Ishikawa (cell line): ENCODE measurements at regions not wholly inside any gene's neighbourhood (a gene's known extent, or its start where the extent isn't known, plus 50 kb on each side); places are given as distances from the start of the nearest gene placed in this dataset.

ENCODE experiments used
- CEBPB ChIP-seq: IDR thresholded peaks from 2 replicates; pipeline ENCODE4 v1.6.1; 2012
- CREB1 ChIP-seq: IDR thresholded peaks from 2 replicates; pipeline ENCODE4 v1.6.1; 2012; ENCODE audit warnings: low read depth
- EGR1 ChIP-seq: IDR thresholded peaks from 2 replicates; pipeline ENCODE4 v1.6.1; 2012
- EP300 ChIP-seq: IDR thresholded peaks from 2 replicates; pipeline ENCODE4 v1.6.1; 2012; ENCODE audit warnings: borderline replicate concordance
- FOXM1 ChIP-seq: IDR thresholded peaks from 2 replicates; pipeline ENCODE4 v1.6.1; 2012; ENCODE audit warnings: low read depth, borderline replicate concordance
- NFIC ChIP-seq: IDR thresholded peaks from 2 replicates; pipeline ENCODE4 v1.6.1; 2012
- RAD21 ChIP-seq: IDR thresholded peaks from 2 replicates; pipeline ENCODE4 v1.6.1; 2012; ENCODE audit warnings: low read depth
- TAF1 ChIP-seq: IDR thresholded peaks from 2 replicates; pipeline ENCODE4 v1.6.1; 2012; ENCODE audit warnings: low read depth, mild to moderate bottlenecking
- TCF12 ChIP-seq: IDR thresholded peaks from 2 replicates; pipeline ENCODE4 v1.6.1; 2012; ENCODE audit warnings: low read depth
- TEAD4 ChIP-seq: IDR thresholded peaks from 2 replicates; pipeline ENCODE4 v1.6.1; 2012
- YY1 ChIP-seq: IDR thresholded peaks from 2 replicates; pipeline ENCODE4 v1.6.1; 2012; ENCODE audit warnings: low read depth
- ZBTB7A ChIP-seq: IDR thresholded peaks from 2 replicates; pipeline ENCODE4 v1.6.1; 2012; ENCODE audit warnings: low read depth
- TF ChIP-seq, protein P1 (sequence below): IDR thresholded peaks from 2 replicates; pipeline ENCODE4 v1.6.1; 2012; ENCODE audit warnings: low read depth, mild to moderate bottlenecking
- TF ChIP-seq, protein P2 (sequence below): IDR thresholded peaks from 2 replicates; pipeline ENCODE4 v1.6.1; 2012
- TF ChIP-seq, protein P3 (sequence below): IDR thresholded peaks from 2 replicates; pipeline ENCODE4 v1.6.1; 2012

DNA sequence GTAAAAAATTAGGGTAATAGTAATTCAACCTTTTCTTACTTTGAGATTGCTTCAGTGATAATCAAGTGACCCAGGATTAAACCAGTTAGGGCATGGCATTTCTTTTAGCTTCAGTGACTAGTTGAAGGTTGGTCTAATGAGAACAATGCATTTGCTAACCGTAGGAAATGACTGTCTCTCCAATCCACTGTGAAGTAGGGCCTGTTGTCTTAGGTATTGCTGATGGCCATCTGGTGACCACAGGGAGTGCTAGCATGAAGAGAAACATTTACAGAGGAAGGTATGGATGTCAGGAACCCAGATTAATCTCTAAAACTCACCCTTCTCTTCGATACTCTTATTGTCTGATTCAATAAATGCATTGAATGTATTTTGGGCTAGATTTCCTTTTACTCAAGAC is 535.9 kb upstream of the SEMA6A start:
- no peak for TF ChIP-seq FOXM1
- TF ChIP-seq NFIC, result no peak
- TF ChIP-seq EGR1, result no peak
- TF ChIP-seq TCF12, result no peak
- TF ChIP-seq, protein P1, sequence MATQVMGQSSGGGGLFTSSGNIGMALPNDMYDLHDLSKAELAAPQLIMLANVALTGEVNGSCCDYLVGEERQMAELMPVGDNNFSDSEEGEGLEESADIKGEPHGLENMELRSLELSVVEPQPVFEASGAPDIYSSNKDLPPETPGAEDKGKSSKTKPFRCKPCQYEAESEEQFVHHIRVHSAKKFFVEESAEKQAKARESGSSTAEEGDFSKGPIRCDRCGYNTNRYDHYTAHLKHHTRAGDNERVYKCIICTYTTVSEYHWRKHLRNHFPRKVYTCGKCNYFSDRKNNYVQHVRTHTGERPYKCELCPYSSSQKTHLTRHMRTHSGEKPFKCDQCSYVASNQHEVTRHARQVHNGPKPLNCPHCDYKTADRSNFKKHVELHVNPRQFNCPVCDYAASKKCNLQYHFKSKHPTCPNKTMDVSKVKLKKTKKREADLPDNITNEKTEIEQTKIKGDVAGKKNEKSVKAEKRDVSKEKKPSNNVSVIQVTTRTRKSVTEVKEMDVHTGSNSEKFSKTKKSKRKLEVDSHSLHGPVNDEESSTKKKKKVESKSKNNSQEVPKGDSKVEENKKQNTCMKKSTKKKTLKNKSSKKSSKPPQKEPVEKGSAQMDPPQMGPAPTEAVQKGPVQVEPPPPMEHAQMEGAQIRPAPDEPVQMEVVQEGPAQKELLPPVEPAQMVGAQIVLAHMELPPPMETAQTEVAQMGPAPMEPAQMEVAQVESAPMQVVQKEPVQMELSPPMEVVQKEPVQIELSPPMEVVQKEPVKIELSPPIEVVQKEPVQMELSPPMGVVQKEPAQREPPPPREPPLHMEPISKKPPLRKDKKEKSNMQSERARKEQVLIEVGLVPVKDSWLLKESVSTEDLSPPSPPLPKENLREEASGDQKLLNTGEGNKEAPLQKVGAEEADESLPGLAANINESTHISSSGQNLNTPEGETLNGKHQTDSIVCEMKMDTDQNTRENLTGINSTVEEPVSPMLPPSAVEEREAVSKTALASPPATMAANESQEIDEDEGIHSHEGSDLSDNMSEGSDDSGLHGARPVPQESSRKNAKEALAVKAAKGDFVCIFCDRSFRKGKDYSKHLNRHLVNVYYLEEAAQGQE, result no peak
- no peak for TF ChIP-seq EP300
- TF ChIP-seq, protein P2, sequence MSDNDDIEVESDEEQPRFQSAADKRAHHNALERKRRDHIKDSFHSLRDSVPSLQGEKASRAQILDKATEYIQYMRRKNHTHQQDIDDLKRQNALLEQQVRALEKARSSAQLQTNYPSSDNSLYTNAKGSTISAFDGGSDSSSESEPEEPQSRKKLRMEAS, result no peak
- TF ChIP-seq CREB1, result no peak
- no peak for TF ChIP-seq TAF1
- TF ChIP-seq, protein P3, sequence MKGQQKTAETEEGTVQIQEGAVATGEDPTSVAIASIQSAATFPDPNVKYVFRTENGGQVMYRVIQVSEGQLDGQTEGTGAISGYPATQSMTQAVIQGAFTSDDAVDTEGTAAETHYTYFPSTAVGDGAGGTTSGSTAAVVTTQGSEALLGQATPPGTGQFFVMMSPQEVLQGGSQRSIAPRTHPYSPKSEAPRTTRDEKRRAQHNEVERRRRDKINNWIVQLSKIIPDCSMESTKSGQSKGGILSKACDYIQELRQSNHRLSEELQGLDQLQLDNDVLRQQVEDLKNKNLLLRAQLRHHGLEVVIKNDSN, result no peak
- no peak for TF ChIP-seq YY1
- no peak for TF ChIP-seq RAD21
- no peak for TF ChIP-seq TEAD4
- TF ChIP-seq ZBTB7A, result no peak
- TF ChIP-seq CEBPB, result no peak

DNA sequence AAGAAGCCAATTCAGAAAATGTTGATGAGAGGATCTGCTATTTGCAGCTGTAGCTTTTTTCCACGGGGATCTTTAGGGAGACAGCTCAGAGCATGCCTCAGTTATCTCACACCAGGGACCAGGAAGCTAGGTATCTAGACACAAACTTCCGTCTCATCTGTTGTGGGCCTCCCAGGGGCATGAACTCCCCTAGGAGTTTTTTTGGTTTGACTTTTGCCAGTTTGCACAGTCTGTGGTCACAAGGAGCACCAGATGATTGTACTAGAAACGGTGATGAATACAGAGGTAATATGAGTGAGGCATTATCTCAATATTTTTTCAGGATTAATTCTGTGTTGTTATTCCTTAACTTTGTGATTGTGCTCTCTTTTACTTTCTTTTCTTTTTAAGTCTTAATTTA is 533.2 kb upstream of the SEMA6A start:
- TF ChIP-seq NFIC (no peak), EP300 (no peak), EGR1 (no peak), ZBTB7A (no peak), YY1 (no peak), TAF1 (no peak), FOXM1 (no peak), CREB1 (no peak), RAD21 (no peak), TCF12 (no peak), CEBPB (no peak), TEAD4 (no peak)
- TF ChIP-seq, protein P2, result no peak
- TF ChIP-seq, protein P1, result no peak
- TF ChIP-seq, protein P3, result no peak

DNA sequence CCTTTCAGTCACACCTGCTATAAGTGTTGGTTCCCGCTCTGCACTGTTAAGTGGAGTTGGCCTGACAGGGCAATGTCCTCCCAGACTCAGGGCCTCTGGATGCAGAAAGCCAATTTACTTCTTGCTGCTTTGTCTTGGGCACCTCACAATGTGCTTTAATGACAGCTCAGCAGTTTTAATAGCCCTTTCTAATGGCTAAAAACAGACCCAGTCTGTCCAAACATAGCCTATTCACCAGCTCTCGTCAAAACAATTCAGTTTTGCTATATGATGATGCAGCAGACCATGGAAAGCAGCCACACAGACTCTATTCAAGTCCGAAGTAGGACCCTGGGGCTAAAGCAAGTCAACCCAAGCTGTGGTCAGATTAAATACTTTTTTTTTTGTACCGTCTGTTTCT is 529.1 kb upstream of the SEMA6A start:
- TF ChIP-seq TEAD4 (no peak), YY1 (no peak), TCF12 (no peak), RAD21 (no peak), ZBTB7A (no peak), EGR1 (no peak), CREB1 (no peak), NFIC (no peak), CEBPB (no peak), EP300 (no peak), FOXM1 (no peak)
- TF ChIP-seq, protein P1, result no peak
- TF ChIP-seq, protein P3, result no peak
- TF ChIP-seq, protein P2, result no peak

DNA sequence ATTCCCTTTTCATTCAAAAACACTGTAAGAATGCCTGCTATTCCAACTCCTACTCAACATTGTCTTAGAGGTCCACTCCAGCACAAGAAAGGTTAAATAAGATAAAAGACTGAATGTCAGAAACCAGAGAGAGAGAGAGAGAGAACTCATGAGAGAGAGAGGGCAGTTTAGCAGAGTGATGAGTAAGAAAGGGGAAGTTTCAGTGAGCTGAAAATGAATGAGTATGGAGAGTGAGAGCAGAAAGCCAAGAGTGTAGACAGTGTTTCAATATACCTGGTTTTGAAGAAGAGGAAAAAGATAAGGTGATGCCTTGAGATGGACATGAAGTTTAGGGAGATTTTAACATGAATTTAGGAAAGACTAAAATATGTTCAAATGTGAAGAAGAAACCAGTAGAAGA is 528.0 kb upstream of the SEMA6A start:
- TF ChIP-seq EGR1 (no peak), TCF12 (no peak), RAD21 (no peak), TAF1 (no peak), CEBPB (no peak), YY1 (no peak), NFIC (no peak), FOXM1 (no peak), ZBTB7A (no peak), EP300 (no peak), TEAD4 (no peak), CREB1 (no peak)
- TF ChIP-seq, protein P1, result no peak
- TF ChIP-seq, protein P3, result no peak
- TF ChIP-seq, protein P2, result no peak
